IMR-90 (cell line): ENCODE measurements at regions not wholly inside any gene's neighbourhood (a gene's known extent, or its start where the extent isn't known, plus 50 kb on each side); places are given as distances from the start of the nearest gene placed in this dataset.
A peak's percentile ranks its signal among the peaks of the same experiment; 100 is the strongest.
"Not testable (repeated sequence)": the region's sequence is repeated elsewhere in the genome, so short reads cannot be mapped to it uniquely, and the experiment has no call there.

Experiments used
- ATAC-seq: fragments of 200-7000 bp; cut with Tn5 transposase; 2 replicates; pipeline ENCODE4 v1.9.1; 2020; ENCODE audit warnings: low read depth, mild to moderate bottlenecking, moderate library complexity
- BruUV-seq: library from RNA; stranded (reverse); fragments of 400-500 nt; replicated peaks from 2 replicates; lab custom pipeline; 2021; lab: Mats Ljungman, UMichigan
- CTCF ChIA-PET: fragments of 300-600 bp; formaldehyde crosslinking; extraction: SDS; loops from one replicate; lab custom pipeline; 2021; ENCODE audit warnings: antibody characterized with exemption; lab: Yijun Ruan, JAX
- POLR2A ChIA-PET: fragments of 300-600 bp; sonication (Branson Sonifier 250); formaldehyde crosslinking; loops from one replicate; lab custom pipeline; 2022; ENCODE audit warnings: antibody characterized with exemption; ENCODE audit not compliant: unreplicated experiment; lab: Charles Lee
- DNase-seq: peaks from one replicate; pipeline ENCODE4 v3.0.0; 2013
- H2AFZ ChIP-seq: replicated peaks from 2 replicates; pipeline ENCODE3; 2013; ENCODE audit warnings: low read length, mild to moderate bottlenecking; ENCODE audit not compliant: poor library complexity
- H2AK5ac ChIP-seq: 2 replicates; pipeline ENCODE4 v1.6.1; 2013; ENCODE audit warnings: low read depth, low read length, inconsistent platforms
- H2AK9ac ChIP-seq: replicated peaks from 2 replicates; pipeline ENCODE3; 2013; ENCODE audit warnings: mild to moderate bottlenecking, low read depth, low read length, moderate library complexity; ENCODE audit not compliant: poor library complexity
- H2BK120ac ChIP-seq: 2 replicates; pipeline ENCODE4 v1.6.1; 2013; ENCODE audit warnings: low read depth, low read length, inconsistent platforms
- H2BK15ac ChIP-seq: 3 replicates; pipeline ENCODE4 v1.6.1; 2013; ENCODE audit warnings: low read depth, low read length, inconsistent platforms
- H2BK20ac ChIP-seq: 2 replicates; pipeline ENCODE4 v1.6.1; 2013; ENCODE audit warnings: low read depth, mild to moderate bottlenecking, inconsistent platforms, low read length, moderate library complexity
- H2BK5ac ChIP-seq: 2 replicates; pipeline ENCODE4 v1.6.1; 2013; ENCODE audit warnings: mild to moderate bottlenecking, low read depth, low read length, inconsistent platforms; ENCODE audit not compliant: poor library complexity, severe bottlenecking
- H3K14ac ChIP-seq: replicated peaks from 2 replicates; pipeline ENCODE4 v1.6.1; 2013; ENCODE audit warnings: low read depth, low read length, inconsistent platforms
- H3K18ac ChIP-seq: 2 replicates; pipeline ENCODE4 v1.6.1; 2013; ENCODE audit warnings: low read depth, low read length, control low read depth
- H3K23ac ChIP-seq: 2 replicates; pipeline ENCODE4 v1.6.1; 2013; ENCODE audit warnings: low read depth, low read length, inconsistent platforms
- H3K27ac ChIP-seq: 2 replicates; pipeline ENCODE4 v1.5.1; 2013; ENCODE audit warnings: mild to moderate bottlenecking, control low read depth, low read length; ENCODE audit not compliant: insufficient read depth
- H3K27me3 ChIP-seq: 2 replicates; pipeline ENCODE4 v1.6.1; 2013; ENCODE audit warnings: low read length; ENCODE audit not compliant: control insufficient read depth, insufficient read depth
- H3K36me3 ChIP-seq: 2 replicates; pipeline ENCODE4 v1.6.1; 2013; ENCODE audit warnings: low read length, mixed read lengths; ENCODE audit not compliant: control insufficient read depth, insufficient read depth
- H3K4ac ChIP-seq: 2 replicates; pipeline ENCODE4 v1.6.1; 2013; ENCODE audit warnings: low read depth, low read length, inconsistent platforms
- H3K4me1 ChIP-seq: 2 replicates; pipeline ENCODE4 v1.6.1; 2013; ENCODE audit warnings: low read length, mixed read lengths; ENCODE audit not compliant: control insufficient read depth, insufficient read depth
- H3K4me2 ChIP-seq: 2 replicates; pipeline ENCODE4 v1.6.1; 2013; ENCODE audit warnings: low read depth, mild to moderate bottlenecking, control low read depth, low read length, moderate library complexity
- H3K4me3 ChIP-seq: 2 replicates; pipeline ENCODE4 v1.5.1; 2013; ENCODE audit warnings: low read depth, mild to moderate bottlenecking, control low read depth, low read length, moderate library complexity; ENCODE audit not compliant: insufficient read depth
- H3K56ac ChIP-seq: 2 replicates; pipeline ENCODE4 v1.6.1; 2013; ENCODE audit warnings: low read length, inconsistent platforms; ENCODE audit not compliant: insufficient read depth; ENCODE audit errors: extremely low read depth
- H3K79me1 ChIP-seq, 2 experiments: 2 replicates each; pipeline ENCODE4 v1.6.1; 2013; ENCODE audit warnings: low read length in 2 of 2, inconsistent platforms in 1 of 2, low read depth in 1 of 2
- H3K9ac ChIP-seq: 2 replicates; pipeline ENCODE4 v1.6.1; 2013; ENCODE audit warnings: low read depth, low read length, control low read depth
- H3K9me1 ChIP-seq: 2 replicates; pipeline ENCODE4 v1.6.1; 2013; ENCODE audit warnings: low read length, inconsistent platforms; ENCODE audit not compliant: insufficient read depth
- H3K9me3 ChIP-seq: 2 replicates; pipeline ENCODE4 v1.6.1; 2013; ENCODE audit warnings: low read length; ENCODE audit not compliant: control insufficient read depth, insufficient read depth
- H4K20me1 ChIP-seq: 2 replicates; pipeline ENCODE4 v1.6.1; 2013; ENCODE audit warnings: low read length, inconsistent platforms; ENCODE audit not compliant: insufficient read depth
- H4K5ac ChIP-seq: 2 replicates; pipeline ENCODE4 v1.6.1; 2013; ENCODE audit warnings: mild to moderate bottlenecking, low read depth, low read length, control low read depth
- H4K8ac ChIP-seq, 2 experiments: 2 replicates each; pipeline ENCODE4 v1.6.1; 2013; ENCODE audit warnings: low read depth in 2 of 2, low read length in 2 of 2, control low read depth in 1 of 2, inconsistent platforms in 1 of 2
- H4K91ac ChIP-seq: 2 replicates; pipeline ENCODE4 v1.6.1; 2013; ENCODE audit warnings: low read depth, low read length, inconsistent platforms; ENCODE audit not compliant: insufficient read depth
- MXI1 ChIP-seq: IDR thresholded peaks from 2 replicates; pipeline ENCODE4 v1.6.1; 2012; ENCODE audit warnings: low read depth, mild to moderate bottlenecking, low read length, moderate library complexity, borderline replicate concordance
- WGBS, 2 experiments: methylation state at CpG; one replicate each; pipeline versions ENCODE4 v1.1.5 to v1.1.7; 2013; ENCODE audit warnings: missing lambda C conversion rate in 2 of 2; ENCODE audit not compliant: insufficient read length in 1 of 2; ENCODE audit errors: extremely low coverage in 2 of 2; 5-methylcytosine and 5-hydroxymethylcytosine counted together
- dilution Hi-C: fragments of 300-500 bp; cut with HindIII; formaldehyde crosslinking; loops from one replicate; pipeline ENCODE4 v1.14.3; 2018; ENCODE audit warnings: low sequenced_read_pairs; ENCODE audit not compliant: unreplicated experiment
- in situ Hi-C: fragments of 300-500 bp; cut with MboI; formaldehyde crosslinking; loops from 3 replicates; pipeline ENCODE4 v1.14.3; 2019; ENCODE audit warnings: low sequenced_read_pairs, inconsistent platforms, mixed read lengths
- intact Hi-C: fragments of 100-400 bp; cut with micrococcal nuclease; formaldehyde crosslinking; loops from 2 replicates; pipeline ENCODE4 v1.10.0; 2022
- TF ChIP-seq, protein P1 (sequence below): conservative IDR thresholded peaks from 2 replicates; pipeline ENCODE4 v1.5.1; 2012; ENCODE audit warnings: mild to moderate bottlenecking, low read depth, low read length, improper control_type of control experiment

DNA sequence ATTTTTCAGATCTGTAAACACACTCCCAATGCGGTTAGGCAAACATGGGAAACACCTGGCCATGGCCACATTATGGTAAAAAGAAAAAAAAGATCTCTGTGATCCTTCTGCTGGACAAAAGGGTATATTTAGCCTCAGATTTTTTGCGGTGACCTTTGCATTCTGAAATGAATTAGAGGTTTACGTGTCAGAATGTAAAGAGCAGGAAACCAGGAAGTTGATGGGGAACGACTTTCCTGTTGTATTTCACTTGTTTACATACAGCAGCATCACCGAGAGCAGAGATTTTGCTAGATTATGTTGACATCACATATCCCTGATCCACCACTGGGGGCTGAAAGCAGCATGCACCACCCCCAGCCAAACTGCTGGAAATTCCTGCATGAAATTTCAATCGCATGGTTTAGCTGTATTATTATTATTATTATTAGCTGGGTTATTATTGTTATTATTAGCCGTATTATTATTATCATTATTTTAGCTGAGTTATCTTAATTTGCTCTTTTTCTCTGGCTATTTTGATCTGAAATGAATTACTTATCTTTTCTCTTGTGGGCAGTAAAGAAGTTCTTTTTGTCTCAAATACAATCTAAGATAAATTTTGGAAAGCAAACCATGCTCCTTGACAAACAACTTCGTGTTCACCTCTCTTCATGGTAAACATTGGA lies 189.4 kb downstream of the ZFP64 start:
- H3K79me1 ChIP-seq, result no peaks in the 10 kb centered on the region
- no peak overlapping the region; the same call in 2 of the 3 replicates for H2BK15ac ChIP-seq
- no peak overlapping the region for H3K18ac ChIP-seq
- no peak overlapping the region for H4K91ac ChIP-seq
- H2AFZ ChIP-seq, result peak overlapping the region; percentile 58
- POLR2A ChIA-PET, result no interaction called here
- no peak overlapping the region for H3K4me3 ChIP-seq
- no peak overlapping the region for H4K8ac ChIP-seq
- H4K20me1 ChIP-seq, result no peaks in the 10 kb centered on the region
- no peaks in the 10 kb centered on the region for H3K9me1 ChIP-seq
- no peaks in the 10 kb centered on the region for H3K27me3 ChIP-seq
- no peak overlapping the region for H2BK120ac ChIP-seq
- peak overlapping the region; percentile 7; the same call in 1 of the 2 replicates for H3K14ac ChIP-seq
- no peaks in the 10 kb centered on the region for H3K9me3 ChIP-seq
- intact Hi-C loops, result no loop called here
- in situ Hi-C loops, result no loop called here
- H3K23ac ChIP-seq, result no peak overlapping the region; the same call in 1 of the 2 replicates
- H2BK20ac ChIP-seq, result no peak overlapping the region
- no TSS peak for BruUV-seq
- TF ChIP-seq, protein P1, sequence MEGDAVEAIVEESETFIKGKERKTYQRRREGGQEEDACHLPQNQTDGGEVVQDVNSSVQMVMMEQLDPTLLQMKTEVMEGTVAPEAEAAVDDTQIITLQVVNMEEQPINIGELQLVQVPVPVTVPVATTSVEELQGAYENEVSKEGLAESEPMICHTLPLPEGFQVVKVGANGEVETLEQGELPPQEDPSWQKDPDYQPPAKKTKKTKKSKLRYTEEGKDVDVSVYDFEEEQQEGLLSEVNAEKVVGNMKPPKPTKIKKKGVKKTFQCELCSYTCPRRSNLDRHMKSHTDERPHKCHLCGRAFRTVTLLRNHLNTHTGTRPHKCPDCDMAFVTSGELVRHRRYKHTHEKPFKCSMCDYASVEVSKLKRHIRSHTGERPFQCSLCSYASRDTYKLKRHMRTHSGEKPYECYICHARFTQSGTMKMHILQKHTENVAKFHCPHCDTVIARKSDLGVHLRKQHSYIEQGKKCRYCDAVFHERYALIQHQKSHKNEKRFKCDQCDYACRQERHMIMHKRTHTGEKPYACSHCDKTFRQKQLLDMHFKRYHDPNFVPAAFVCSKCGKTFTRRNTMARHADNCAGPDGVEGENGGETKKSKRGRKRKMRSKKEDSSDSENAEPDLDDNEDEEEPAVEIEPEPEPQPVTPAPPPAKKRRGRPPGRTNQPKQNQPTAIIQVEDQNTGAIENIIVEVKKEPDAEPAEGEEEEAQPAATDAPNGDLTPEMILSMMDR, result peak; percentile 21; the same call in 1 of the 2 replicates
- no peak for TF ChIP-seq MXI1
- no peak overlapping the region for H3K56ac ChIP-seq
- H3K9ac ChIP-seq, result no peak overlapping the region
- ATAC-seq (peak; percentile 21; the same call in 1 of the 2 replicates), DNase-seq (peak; percentile 30)
- H3K4me1 ChIP-seq, result peaks cover 4% of the 10 kb centered on the region
- H4K5ac ChIP-seq, result no peak overlapping the region
- H2BK5ac ChIP-seq, result no peak overlapping the region
- no peak overlapping the region for H2AK5ac ChIP-seq
- no peak overlapping the region for H2AK9ac ChIP-seq
- no peaks in the 10 kb centered on the region for H3K36me3 ChIP-seq
- peak overlapping the region; percentile 36; the same call in 1 of the 2 replicates for H3K4me2 ChIP-seq
- dilution Hi-C loops, result no loop called here
- H3K27ac ChIP-seq, result no peak overlapping the region
- CTCF ChIA-PET, result interaction anchor here (0.7 kb wide), 1 partner anchor 13 kb away, joined by 4 read pairs; no protein-coding TSS in a partner anchor
- no CpG with 5 or more reads among the region's 8 CpGs for WGBS, 2 experiments
- no peak overlapping the region for H3K4ac ChIP-seq

DNA sequence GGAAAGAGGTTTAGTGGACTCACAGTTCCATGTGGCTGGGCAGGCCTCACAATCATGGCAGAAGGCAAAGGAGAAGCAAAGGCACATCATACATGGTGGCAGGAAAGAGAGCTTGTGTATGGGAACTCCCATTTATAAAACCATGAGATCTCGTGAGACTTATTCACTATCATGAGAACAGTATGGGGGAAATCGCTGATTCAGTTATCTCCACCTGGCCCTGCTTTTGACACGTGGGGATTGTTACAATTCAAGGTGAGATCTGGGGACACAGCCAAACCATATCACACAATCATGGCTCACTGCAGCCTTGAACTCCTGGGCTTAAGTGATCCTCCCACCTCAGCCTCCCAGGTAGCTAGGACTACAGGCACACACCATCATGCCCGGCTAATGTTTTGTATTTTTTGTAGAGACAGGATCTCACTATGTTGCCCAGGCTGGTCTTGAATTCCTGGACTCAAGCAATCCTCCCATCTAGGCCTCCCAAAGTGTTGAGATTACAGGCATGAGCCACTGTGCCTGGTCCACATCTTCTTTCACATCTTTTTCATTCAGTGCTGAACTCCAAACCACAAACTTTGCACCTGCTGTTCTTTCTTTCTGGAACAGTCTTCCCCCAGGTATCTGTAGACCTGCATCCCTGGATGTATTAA lies 194.2 kb downstream of the ZFP64 start:
- H2BK120ac ChIP-seq, H3K9ac ChIP-seq, H2BK5ac ChIP-seq, H4K91ac ChIP-seq, H2AK5ac ChIP-seq, H4K20me1 ChIP-seq, ATAC-seq, H3K27me3 ChIP-seq, H2BK20ac ChIP-seq, H3K56ac ChIP-seq, H3K18ac ChIP-seq, H3K9me3 ChIP-seq, H2AK9ac ChIP-seq, H3K36me3 ChIP-seq, dilution Hi-C loops, H4K8ac ChIP-seq, H3K4ac ChIP-seq, H2BK15ac ChIP-seq, H3K4me3 ChIP-seq, intact Hi-C loops, H3K4me2 ChIP-seq, H3K4me1 ChIP-seq, H2AFZ ChIP-seq, H3K23ac ChIP-seq, H4K5ac ChIP-seq, DNase-seq, H3K14ac ChIP-seq, H3K27ac ChIP-seq, H3K79me1 ChIP-seq, in situ Hi-C loops, H3K9me1 ChIP-seq, BruUV-seq: not testable (repeated sequence)
- WGBS, 2 experiments, result no CpG with 5 or more reads among the region's 4 CpGs
- ChIA-PET POLR2A (interaction anchor here (0.6 kb wide), 1 partner anchor 1398 kb away, joined by 3 read pairs; no protein-coding TSS in a partner anchor), CTCF (interaction anchor here (0.7 kb wide), 1 partner anchor 1204 kb away, joined by 3 read pairs; no protein-coding TSS in a partner anchor)
